Jurkat, Clone E6-1 (cell line): ENCODE measurements at regions not wholly inside any gene's neighbourhood (a gene's known extent, or its start where the extent isn't known, plus 50 kb on each side); places are given as distances from the start of the nearest gene placed in this dataset.

Source experiments
- DNase-seq: peaks from one replicate; pipeline ENCODE4 v3.0.0-alpha.2; 2011; ENCODE audit warnings: low read depth, low spot score
- H3K4me3 ChIP-seq: 2 replicates; pipeline ENCODE4 v1.5.1; 2011; ENCODE audit warnings: mild to moderate bottlenecking, low read length, control low read depth, moderate library complexity

GRCh38 chr2:123163398-123163797 lies 861.7 kb upstream of the CNTNAP5 start:
- no peak for DNase-seq
- H3K4me3 ChIP-seq: no peak overlapping the region

- no peak for DNase-seq
Measured at GRCh38 chr2:123164216-123164615, 860.9 kb upstream of the CNTNAP5 start.

DNA sequence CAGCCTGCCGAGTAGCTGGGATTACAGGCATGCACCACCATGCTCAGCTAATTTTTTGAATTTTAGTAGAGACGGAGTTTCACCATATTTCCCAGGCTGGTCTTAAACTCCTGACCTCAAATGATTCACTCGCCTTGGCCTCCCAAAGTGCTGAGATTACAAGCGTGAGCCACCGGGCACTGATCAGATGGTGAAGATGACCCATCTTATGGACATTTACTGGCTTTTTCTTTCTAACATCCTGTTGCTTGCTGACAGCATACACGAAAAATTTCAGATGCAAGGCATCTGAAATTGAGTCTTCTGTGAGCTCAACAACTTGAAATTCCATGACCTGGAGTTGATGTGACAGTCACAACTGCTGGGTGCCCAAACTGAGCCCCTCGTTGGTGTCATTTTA lies 859.5 kb upstream of the CNTNAP5 start:
- no peak overlapping the region for H3K4me3 ChIP-seq
- no peak for DNase-seq

More at GRCh38 chr2:123164216-123164615, 860.9 kb upstream of the CNTNAP5 start:
- H3K4me3 ChIP-seq: no peak overlapping the region

GRCh38 chr2:123179526-123179925 lies 845.6 kb upstream of the CNTNAP5 start:
- H3K4me3 ChIP-seq: no peak overlapping the region
- DNase-seq: no peak

- no peak overlapping the region for H3K4me3 ChIP-seq
- DNase-seq: no peak
Measured at GRCh38 chr2:123195957-123196356, 829.1 kb upstream of the CNTNAP5 start.

DNA sequence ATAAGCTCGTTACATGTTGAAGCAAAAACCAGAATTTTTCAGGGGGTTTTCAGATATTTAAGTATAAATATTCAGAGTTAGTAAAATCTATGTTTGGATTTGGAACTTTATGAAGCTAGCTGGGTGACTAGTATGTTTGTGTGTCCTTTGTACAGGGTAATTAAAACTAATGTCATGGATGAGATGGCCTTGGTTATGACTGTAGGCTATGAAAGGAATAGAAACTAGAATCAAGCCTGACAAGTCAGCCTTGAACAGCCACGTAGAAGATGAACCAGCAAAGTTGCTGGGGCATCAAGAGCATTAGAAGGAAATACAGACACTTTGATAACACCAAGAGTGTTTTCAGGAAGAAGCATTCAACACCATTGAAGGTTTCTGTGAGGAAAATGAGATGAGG lies 825.1 kb upstream of the CNTNAP5 start:
- DNase-seq: no peak
- H3K4me3 ChIP-seq: no peak overlapping the region

DNA sequence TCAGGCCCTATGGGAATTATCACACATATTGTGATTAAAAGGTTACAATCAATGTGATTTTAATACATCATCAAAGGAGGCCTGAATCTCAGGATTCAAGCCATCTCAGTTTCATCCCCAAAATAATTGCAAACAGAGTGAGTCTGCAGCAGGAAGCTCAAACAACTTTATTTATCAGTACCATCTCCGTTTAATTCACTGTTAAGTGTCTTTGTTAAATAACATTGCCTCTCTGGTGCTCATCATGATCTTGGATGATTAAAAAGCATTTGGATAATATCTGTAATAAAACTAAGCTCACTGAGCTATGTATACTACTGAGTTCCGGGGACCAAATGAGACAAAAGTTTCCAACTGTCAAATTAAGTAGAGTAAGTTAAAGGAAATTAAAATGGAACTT lies 817.8 kb upstream of the CNTNAP5 start:
- H3K4me3 ChIP-seq: no peak overlapping the region

DNA sequence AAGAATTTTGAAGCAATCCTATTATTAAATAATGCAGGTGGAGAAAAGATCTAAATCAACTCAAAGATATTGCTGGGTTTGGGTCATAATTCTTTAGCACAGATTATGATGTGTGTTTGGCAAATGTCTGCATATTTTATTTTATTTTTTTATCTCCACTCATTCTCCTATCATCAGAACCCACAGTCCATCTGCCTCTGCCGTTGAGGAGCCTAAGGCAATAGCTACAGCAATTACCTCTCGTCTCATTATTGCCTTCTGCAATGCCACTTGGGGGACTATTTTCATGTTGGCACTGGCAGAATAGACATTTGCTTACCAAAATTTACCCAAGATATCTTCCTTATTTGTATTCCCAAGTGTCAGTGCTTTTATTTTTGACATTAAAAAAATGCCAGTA lies 815.9 kb upstream of the CNTNAP5 start:
- H3K4me3 ChIP-seq: no peak overlapping the region
- no peak for DNase-seq

More for the DNA sequence above, 817.8 kb upstream of the CNTNAP5 start:
- DNase-seq: no peak

DNA sequence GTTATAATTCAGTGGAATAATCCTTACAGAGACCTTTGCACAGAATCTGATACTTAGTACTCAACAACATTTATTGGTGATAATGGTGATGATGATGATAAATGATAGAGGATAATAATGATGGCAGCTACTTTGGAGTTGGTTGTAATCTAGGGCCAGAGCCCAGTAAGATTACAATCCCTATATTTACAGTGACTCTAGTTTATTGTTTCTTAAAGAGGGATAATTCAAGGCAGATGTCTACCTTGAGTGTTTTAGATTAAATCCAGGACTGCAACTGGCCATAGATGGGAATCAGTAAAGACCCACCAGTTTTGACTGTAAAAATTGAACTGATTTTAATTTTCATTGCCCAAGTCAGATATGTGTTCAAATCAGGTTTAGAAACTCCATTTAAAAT lies 813.9 kb upstream of the CNTNAP5 start:
- H3K4me3 ChIP-seq: no peak overlapping the region
- DNase-seq: no peak

DNA sequence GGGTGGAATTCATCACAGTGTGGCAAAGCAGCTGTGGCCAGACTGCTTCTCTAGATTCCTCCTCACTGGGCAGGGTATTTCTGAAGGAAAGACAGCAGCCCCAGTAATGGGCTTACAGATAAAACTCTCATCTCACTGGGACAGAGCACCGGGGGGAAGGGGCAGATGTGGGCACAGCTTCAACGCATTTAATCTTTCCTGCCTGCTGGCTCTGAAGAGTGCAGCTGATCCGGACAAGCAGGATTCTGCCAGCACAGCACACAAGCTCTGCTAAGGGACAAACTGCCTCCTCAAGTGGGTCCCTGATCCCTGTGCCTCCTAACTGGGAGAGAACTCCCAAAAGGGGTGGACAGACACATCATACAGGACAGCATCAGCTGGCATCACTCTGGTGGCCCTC lies 779.9 kb upstream of the CNTNAP5 start:
- no peak overlapping the region for H3K4me3 ChIP-seq

DNA sequence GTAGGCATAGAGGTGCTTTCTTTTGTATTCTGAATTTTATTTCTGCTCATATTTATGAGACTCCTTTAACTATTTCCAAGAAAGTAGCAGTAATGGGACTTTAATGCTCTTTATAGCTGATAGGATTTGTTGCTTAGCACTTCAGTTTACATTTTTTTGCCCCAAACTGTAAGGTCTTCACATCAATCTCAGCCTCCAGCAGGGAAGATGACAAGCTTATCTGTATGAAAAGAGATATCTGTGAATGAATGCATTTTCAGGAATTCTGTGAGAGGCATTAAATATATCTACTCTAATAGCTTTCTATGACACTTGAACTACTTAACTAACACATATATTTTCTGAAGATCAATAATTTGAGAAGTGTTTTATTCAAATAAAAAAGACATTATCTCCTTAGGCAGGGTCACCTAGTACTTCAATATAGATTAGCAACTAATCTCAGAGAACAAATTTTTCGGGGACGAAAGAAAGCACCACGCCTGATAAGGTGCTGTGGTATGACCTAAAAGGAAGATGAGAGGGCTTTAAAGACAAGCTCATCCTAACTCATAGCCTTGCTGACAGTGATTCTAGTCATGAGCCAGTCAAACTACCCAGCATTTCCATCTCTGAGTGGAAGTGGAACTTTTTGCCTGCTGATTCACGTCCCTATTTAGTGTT lies 766.1 kb upstream of the CNTNAP5 start:
- no peak for DNase-seq

More for the DNA sequence above, 779.9 kb upstream of the CNTNAP5 start:
- no peak for DNase-seq

GRCh38 chr2:123262856-123263255 lies 762.2 kb upstream of the CNTNAP5 start:
- no peak for DNase-seq
- no peak overlapping the region for H3K4me3 ChIP-seq

More for the DNA sequence above, 766.1 kb upstream of the CNTNAP5 start:
- no peak overlapping the region for H3K4me3 ChIP-seq

- no peak overlapping the region for H3K4me3 ChIP-seq
- no peak for DNase-seq
Measured at GRCh38 chr2:123283431-123283830, 741.7 kb upstream of the CNTNAP5 start.

DNA sequence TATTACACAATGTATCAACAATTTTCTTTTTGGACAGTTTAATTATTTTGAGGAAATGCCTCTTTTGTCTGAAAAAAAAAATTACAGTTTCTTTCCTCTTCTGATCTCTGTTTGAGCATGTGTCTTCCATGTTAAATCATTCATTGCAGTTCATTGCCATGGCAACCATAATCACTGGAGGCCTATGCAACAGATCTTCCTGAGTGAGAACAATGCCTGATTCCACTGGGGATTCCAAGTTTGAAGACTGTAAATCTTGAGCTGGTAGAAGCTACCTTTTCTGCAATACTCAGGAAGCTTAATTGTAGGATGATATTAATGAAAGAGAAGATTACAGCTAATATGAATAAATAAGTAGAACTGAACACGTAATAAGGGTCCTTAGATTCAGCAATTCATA lies 721.4 kb upstream of the CNTNAP5 start:
- no peak for DNase-seq
- no peak overlapping the region for H3K4me3 ChIP-seq
